Fibroblast of skin of right biceps (primary cell): ENCODE measurements at regions not wholly inside any gene's neighbourhood (a gene's known extent, or its start where the extent isn't known, plus 50 kb on each side); places are given as distances from the start of the nearest gene placed in this dataset.

Source experiments
- DNase-seq: peaks from one replicate; pipeline ENCODE4 v3.0.0-alpha.2; 2013

- DNase-seq, result no peak
Observed at GRCh38 chr2:104420420-104420819, 433.5 kb upstream of the POU3F3 start.

GRCh38 chr2:104420953-104421352 is 433.0 kb upstream of the POU3F3 start:
- DNase-seq, result no peak

- DNase-seq, result no peak
Observed at GRCh38 chr2:104425850-104426595, 427.9 kb upstream of the POU3F3 start.

- no peak for DNase-seq
Observed at GRCh38 chr2:104428155-104428554, 425.8 kb upstream of the POU3F3 start.

GRCh38 chr2:104429639-104430358 is 424.1 kb upstream of the POU3F3 start:
- no peak for DNase-seq

GRCh38 chr2:104430359-104430740 is 423.6 kb upstream of the POU3F3 start:
- DNase-seq, result no peak

GRCh38 chr2:104430852-104431251 is 423.1 kb upstream of the POU3F3 start:
- no peak for DNase-seq

- DNase-seq, result peak; percentile 6
Observed at GRCh38 chr2:104431701-104432121, 422.2 kb upstream of the POU3F3 start.

- no peak for DNase-seq
Observed at GRCh38 chr2:104432401-104432800, 421.5 kb upstream of the POU3F3 start.

- DNase-seq, result no peak
Observed at GRCh38 chr2:104432991-104433390, 420.9 kb upstream of the POU3F3 start.

- no peak for DNase-seq
Observed at GRCh38 chr2:104433657-104434056, 420.3 kb upstream of the POU3F3 start.

- peak; percentile 63 for DNase-seq
Observed at GRCh38 chr2:104434318-104434792, 419.6 kb upstream of the POU3F3 start.

GRCh38 chr2:104434966-104435365 is 418.9 kb upstream of the POU3F3 start:
- no peak for DNase-seq

- no peak for DNase-seq
Observed at GRCh38 chr2:104438481-104438880, 415.4 kb upstream of the POU3F3 start.

- no peak for DNase-seq
Observed at GRCh38 chr2:104443145-104443544, 410.8 kb upstream of the POU3F3 start.

GRCh38 chr2:104444392-104444791 is 409.5 kb upstream of the POU3F3 start:
- DNase-seq, result peak; percentile 36

GRCh38 chr2:104444889-104445288 is 409.0 kb upstream of the POU3F3 start:
- DNase-seq, result no peak

- peak; percentile 1 for DNase-seq
Observed at GRCh38 chr2:104447831-104448434, 406.0 kb upstream of the POU3F3 start.

- DNase-seq, result no peak
Observed at GRCh38 chr2:104448661-104449440, 405.1 kb upstream of the POU3F3 start.

GRCh38 chr2:104452558-104452957 is 401.4 kb upstream of the POU3F3 start:
- DNase-seq, result no peak

- no peak for DNase-seq
Observed at GRCh38 chr2:104462731-104463130, 391.2 kb upstream of the POU3F3 start.

- no peak for DNase-seq
Observed at GRCh38 chr2:104465981-104466380, 387.9 kb upstream of the POU3F3 start.

GRCh38 chr2:104468846-104469245 is 385.1 kb upstream of the POU3F3 start:
- DNase-seq, result no peak
